GM12878 (cell line): ENCODE measurements at regions not wholly inside any gene's neighbourhood (a gene's known extent, or its start where the extent isn't known, plus 50 kb on each side); places are given as distances from the start of the nearest gene placed in this dataset.

Experiments used
- ATAC-seq: fragments of 200-7000 bp; cut with Tn5 transposase; 3 replicates; pipeline ENCODE4 v1.9.1; 2020; ENCODE audit warnings: mild to moderate bottlenecking, moderate library complexity
- BruUV-seq: library from RNA; stranded (reverse); fragments of 400-500 nt; replicated peaks from 2 replicates; lab custom pipeline; 2021; lab: Mats Ljungman, UMichigan
- CTCF ChIA-PET: fragments of 300-600 bp; sonication (Branson Sonifier 250); formaldehyde crosslinking; extraction: SDS; loops from one replicate; lab custom pipeline; 2021; ENCODE audit warnings: inconsistent platforms; lab: Yijun Ruan, JAX
- POLR2A ChIA-PET: fragments of 350-600 bp; formaldehyde crosslinking; extraction: SDS; loops from one replicate; lab custom pipeline; 2021; ENCODE audit warnings: inconsistent platforms; lab: Charles Lee
- RAD21 ChIA-PET: fragments of 300-600 bp; sonication (Branson Sonifier 250); formaldehyde crosslinking; loops from one replicate; lab custom pipeline; 2023; ENCODE audit warnings: antibody characterized with exemption; ENCODE audit not compliant: unreplicated experiment; lab: Charles Lee
- SMC1A ChIA-PET: fragments of 300-600 bp; sonication (Branson Sonifier 250); formaldehyde crosslinking; loops from one replicate; lab custom pipeline; 2023; ENCODE audit not compliant: unreplicated experiment, uncharacterized antibody; lab: Charles Lee
- DNase-seq: peaks from one replicate; pipeline ENCODE4 v3.0.0-alpha.2; 2011; ENCODE audit warnings: low read depth, low spot score
- FAIRE-seq: peaks from 3 replicates; lab custom pipeline; 2011; peaks lifted over from hg19 to GRCh38; lab: Jason Lieb, UNC
- H2AFZ ChIP-seq: 2 replicates; pipeline ENCODE4 v1.6.0; 2011; ENCODE audit warnings: low read depth, low read length, control low read depth; ENCODE audit not compliant: control insufficient read depth
- H3K27ac ChIP-seq: 2 replicates; pipeline ENCODE4 v1.5.1; 2011; ENCODE audit warnings: control low read depth; ENCODE audit not compliant: control insufficient read depth, insufficient read depth
- H3K27me3 ChIP-seq, 2 experiments: replicated peaks in 1 of 2; 2 replicates each; pipeline versions ENCODE4 v1.6.0 to v1.6.1; 2011; ENCODE audit warnings: low read length in 1 of 2; ENCODE audit not compliant: control insufficient read depth in 2 of 2, insufficient read depth in 2 of 2
- H3K36me3 ChIP-seq, 2 experiments: 2 replicates each; pipeline ENCODE4 v1.5.1; 2011; ENCODE audit warnings: low read length in 1 of 2; ENCODE audit not compliant: control insufficient read depth in 2 of 2, insufficient read depth in 2 of 2
- H3K4me1 ChIP-seq: 2 replicates; pipeline ENCODE4 v1.6.1; 2011; ENCODE audit warnings: mild to moderate bottlenecking, low read length, moderate library complexity, mixed read lengths; ENCODE audit not compliant: control insufficient read depth, insufficient read depth
- H3K4me2 ChIP-seq: 2 replicates; pipeline ENCODE4 v1.6.0; 2011; ENCODE audit warnings: control low read depth; ENCODE audit not compliant: control insufficient read depth, insufficient read depth
- H3K4me3 ChIP-seq: fragments of 200-600 bp; sonication (generic); 2 replicates; pipeline ENCODE4 v1.5.1; 2016
- H3K79me2 ChIP-seq: 2 replicates; pipeline ENCODE4 v1.6.0; 2011; ENCODE audit warnings: low read length; ENCODE audit not compliant: control insufficient read depth, insufficient read depth
- H3K9ac ChIP-seq: 2 replicates; pipeline ENCODE4 v1.8.0; 2011; ENCODE audit warnings: low read length, control low read depth, mixed read lengths; ENCODE audit not compliant: control insufficient read depth, insufficient read depth
- H3K9me3 ChIP-seq: replicated peaks from 3 replicates; pipeline ENCODE4 v1.5.1; 2011; ENCODE audit warnings: mild to moderate bottlenecking, low read length; ENCODE audit not compliant: control insufficient read depth, insufficient read depth
- H4K20me1 ChIP-seq: 2 replicates; pipeline ENCODE4 v1.6.0; 2011; ENCODE audit not compliant: control insufficient read depth, insufficient read depth
- CBX5 ChIP-seq: sonication (generic); IDR thresholded peaks from 2 replicates; pipeline ENCODE4 v1.6.1; 2016; ENCODE audit warnings: low read depth, moderate library complexity, mild to moderate bottlenecking, inconsistent platforms
- CREB1 ChIP-seq: IDR thresholded peaks from 2 replicates; pipeline ENCODE4 v1.6.1; 2012; ENCODE audit warnings: low read depth, mild to moderate bottlenecking, inconsistent platforms
- CREM ChIP-seq: IDR thresholded peaks from 2 replicates; pipeline ENCODE4 v1.6.1; 2014; ENCODE audit warnings: antibody characterized with exemption, low read depth
- EED ChIP-seq: sonication (generic); IDR thresholded peaks from 2 replicates; pipeline ENCODE4 v1.6.1; 2016; ENCODE audit warnings: antibody characterized with exemption, low read depth
- FOXM1 ChIP-seq: IDR thresholded peaks from 2 replicates; pipeline ENCODE4 v1.6.1; 2012; ENCODE audit warnings: low read depth, mild to moderate bottlenecking, inconsistent platforms, low read length, moderate library complexity
- IRF3 ChIP-seq: fragments of 450-650 bp; IDR thresholded peaks from 2 replicates; pipeline ENCODE4 v1.6.1; 2014; ENCODE audit warnings: mild to moderate bottlenecking
- NFIC ChIP-seq: IDR thresholded peaks from 2 replicates; pipeline ENCODE4 v1.6.1; 2012; ENCODE audit warnings: low read depth, mild to moderate bottlenecking, inconsistent platforms, low read length, moderate library complexity
- NFXL1 ChIP-seq: fragments of 450-650 bp; IDR thresholded peaks from 2 replicates; pipeline ENCODE4 v1.6.1; 2017; ENCODE audit warnings: antibody characterized with exemption, mild to moderate bottlenecking, borderline replicate concordance
- NFYB ChIP-seq: IDR thresholded peaks from 2 replicates; pipeline ENCODE4 v1.6.1; 2011; ENCODE audit warnings: low read depth, mild to moderate bottlenecking, low read length, improper control_type of control experiment, moderate library complexity; ENCODE audit not compliant: insufficient read depth
- PAX5 ChIP-seq: IDR thresholded peaks from 2 replicates; pipeline ENCODE4 v1.6.1; 2011; ENCODE audit warnings: low read depth, low read length, borderline replicate concordance
- RAD21 ChIP-seq: IDR thresholded peaks from 2 replicates; pipeline ENCODE4 v1.6.1; 2011; ENCODE audit warnings: mild to moderate bottlenecking, low read depth, low read length, moderate library complexity; ENCODE audit not compliant: insufficient read depth
- RELA ChIP-seq: fragments of 450-650 bp; IDR thresholded peaks from 2 replicates; pipeline ENCODE4 v1.8.0; 2014; ENCODE audit warnings: borderline replicate concordance; ENCODE audit not compliant: partially characterized antibody
- SMC3 ChIP-seq: IDR thresholded peaks from 2 replicates; pipeline ENCODE4 v1.6.1; 2011; ENCODE audit warnings: low read length, improper control_type of control experiment, borderline replicate concordance
- ZBTB33 ChIP-seq: fragments of 450-650 bp; IDR thresholded peaks from 2 replicates; pipeline ENCODE4 v1.6.1; 2017; ENCODE audit warnings: mild to moderate bottlenecking
- WGBS: methylation state at CpG from one replicate; pipeline ENCODE4 v1.1.6; 2016; ENCODE audit warnings: low lambda C conversion rate; ENCODE audit not compliant: insufficient replicate concordance, insufficient coverage; ENCODE audit errors: missing lambda C conversion rate; 5-methylcytosine and 5-hydroxymethylcytosine counted together
- in situ Hi-C: fragments of 300-500 bp; cut with MboI; formaldehyde crosslinking; loops from 9 replicates; pipeline ENCODE4 v1.14.3; 2018; ENCODE audit warnings: mixed read lengths
- intact Hi-C: fragments of 100-400 bp; cut with micrococcal nuclease; formaldehyde crosslinking; loops from one replicate; pipeline ENCODE4 v1.14.2; 2022; ENCODE audit not compliant: unreplicated experiment

GRCh38 chr14:53621433-53621832 is 335.2 kb downstream of the BMP4 start:
- H3K79me2 ChIP-seq = no peaks in the 10 kb centered on the region
- in situ Hi-C loops (no loop called here), intact Hi-C loops (no loop called here)
- RAD21 ChIA-PET = interaction anchor here (1.4 kb wide), 1 partner anchor 78 kb away, joined by 3 read pairs; no protein-coding TSS in a partner anchor
- POLR2A ChIA-PET = no interaction called here
- FAIRE-seq = no peak
- CTCF ChIA-PET = no interaction called here
- no peaks in the 10 kb centered on the region for H3K9me3 ChIP-seq
- H3K4me3 ChIP-seq = no peak overlapping the region
- DNase-seq = no peak
- H3K27me3 ChIP-seq = no peaks in the 10 kb centered on the region
- BruUV-seq = no TSS peak
- no peak overlapping the region; the same call in 1 of the 2 replicates for H3K4me2 ChIP-seq
- SMC1A ChIA-PET = interaction anchor here (0.7 to 1.4 kb wide), 6 partner anchors 8 to 555 kb away, joined by 3 to 4 read pairs (median 4); no protein-coding TSS in a partner anchor
- 9% methylated on average over 3 of the region's 3 CpGs for WGBS
- peak overlapping the region; percentile 18; the same call in 1 of the 2 replicates for H2AFZ ChIP-seq
- no peak overlapping the region for H3K9ac ChIP-seq
- no peak overlapping the region for H3K27ac ChIP-seq
- no peaks in the 10 kb centered on the region for H4K20me1 ChIP-seq
- no peaks in the 10 kb centered on the region for H3K36me3 ChIP-seq
- TF ChIP-seq RAD21 = no peak
- TF ChIP-seq CBX5 = 0 out of 2 replicates have a peak, but pooled peaks have one; percentile 27
- no peak for TF ChIP-seq CREB1
- 0 out of 2 replicates have a peak, but pooled peaks have one; percentile 15 for TF ChIP-seq CREM
- ATAC-seq = peak; percentile 81
- H3K4me1 ChIP-seq = peaks cover 16% of the 10 kb centered on the region

GRCh38 chr14:53620890-53621289 is 335.7 kb downstream of the BMP4 start:
- Histone ChIP-seq H3K4me2 (peak overlapping the region; percentile 27), H3K27me3 (no peaks in the 10 kb centered on the region), H4K20me1 (no peaks in the 10 kb centered on the region), H2AFZ (no peak overlapping the region), H3K27ac (no peak overlapping the region), H3K4me3 (no peak overlapping the region), H3K9me3 (no peaks in the 10 kb centered on the region), H3K36me3 (no peaks in the 10 kb centered on the region), H3K4me1 (peaks cover 16% of the 10 kb centered on the region), H3K9ac (no peak overlapping the region), H3K79me2 (no peaks in the 10 kb centered on the region)
- BruUV-seq = no TSS peak
- ChIA-PET SMC1A (interaction anchor here (0.9 to 1.8 kb wide), 4 partner anchors 9 to 51 kb away, joined by 3 to 5 read pairs (median 4); no protein-coding TSS in a partner anchor), CTCF (no interaction called here), RAD21 (interaction anchor here (1.4 kb wide), 1 partner anchor 79 kb away, joined by 3 read pairs; no protein-coding TSS in a partner anchor), POLR2A (interaction anchor here (1.1 kb wide), 1 partner anchor 10 kb away, joined by 4 read pairs; no protein-coding TSS in a partner anchor)
- no peak for FAIRE-seq
- intact Hi-C loops = no loop called here
- in situ Hi-C loops = no loop called here
- WGBS = 0% methylated on average over 1 of the region's 1 CpG
- peak; percentile 64 for ATAC-seq
- no peak for DNase-seq
- TF ChIP-seq NFYB = no peak
- peak; percentile 30; the same call in 1 of the 2 replicates for TF ChIP-seq PAX5
- TF ChIP-seq SMC3 = no peak
- TF ChIP-seq RELA = peak; percentile 24
- TF ChIP-seq NFXL1 = no peak
- TF ChIP-seq IRF3 = no peak
- peak; percentile 68; the same call in 1 of the 2 replicates for TF ChIP-seq NFIC
- TF ChIP-seq EED = no peak; the same call in 1 of the 2 replicates
- TF ChIP-seq FOXM1 = peak; percentile 73; the same call in 1 of the 2 replicates
- TF ChIP-seq ZBTB33 = no peak
